ENCODE measurements at regions not wholly inside any gene's neighbourhood (a gene's known extent, or its start where the extent isn't known, plus 50 kb on each side); places are given as distances from the start of the nearest gene placed in this dataset.

GRCh38 chr6:132179955-132180354 is 221.3 kb downstream of the MOXD1 start:
- Mint-ChIP-seq H3K4me1 (ENCODE audit: low read depth) (no peaks in the 10 kb centered on the region), H3K4me3 (no peak overlapping the region), H3K36me3 (ENCODE audit: low read depth) (peaks cover 60% of the 10 kb centered on the region), H3K27me3 (ENCODE audit: insufficient read depth) (no peaks in the 10 kb centered on the region; the same call in none of the 2 replicates), H3K27ac (no peak overlapping the region), H3K9me3 (peaks cover 42% of the 10 kb centered on the region)
- TF ChIP-seq, protein P1, sequence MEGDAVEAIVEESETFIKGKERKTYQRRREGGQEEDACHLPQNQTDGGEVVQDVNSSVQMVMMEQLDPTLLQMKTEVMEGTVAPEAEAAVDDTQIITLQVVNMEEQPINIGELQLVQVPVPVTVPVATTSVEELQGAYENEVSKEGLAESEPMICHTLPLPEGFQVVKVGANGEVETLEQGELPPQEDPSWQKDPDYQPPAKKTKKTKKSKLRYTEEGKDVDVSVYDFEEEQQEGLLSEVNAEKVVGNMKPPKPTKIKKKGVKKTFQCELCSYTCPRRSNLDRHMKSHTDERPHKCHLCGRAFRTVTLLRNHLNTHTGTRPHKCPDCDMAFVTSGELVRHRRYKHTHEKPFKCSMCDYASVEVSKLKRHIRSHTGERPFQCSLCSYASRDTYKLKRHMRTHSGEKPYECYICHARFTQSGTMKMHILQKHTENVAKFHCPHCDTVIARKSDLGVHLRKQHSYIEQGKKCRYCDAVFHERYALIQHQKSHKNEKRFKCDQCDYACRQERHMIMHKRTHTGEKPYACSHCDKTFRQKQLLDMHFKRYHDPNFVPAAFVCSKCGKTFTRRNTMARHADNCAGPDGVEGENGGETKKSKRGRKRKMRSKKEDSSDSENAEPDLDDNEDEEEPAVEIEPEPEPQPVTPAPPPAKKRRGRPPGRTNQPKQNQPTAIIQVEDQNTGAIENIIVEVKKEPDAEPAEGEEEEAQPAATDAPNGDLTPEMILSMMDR (IDR thresholded peaks at IDR 0.05), result no peak
- DNase-seq, result no peak

GRCh38 chr6:132174919-132175318 is 223.7 kb upstream of the CCN2 start:
- Mint-ChIP-seq H3K27me3 (ENCODE audit: insufficient read depth) (no peaks in the 10 kb centered on the region; the same call in 1 of the 2 replicates), H3K27ac (no peak overlapping the region), H3K4me1 (ENCODE audit: low read depth) (no peaks in the 10 kb centered on the region), H3K4me3 (no peak overlapping the region), H3K9me3 (peaks cover 43% of the 10 kb centered on the region), H3K36me3 (ENCODE audit: low read depth) (peaks cover 45% of the 10 kb centered on the region)
- DNase-seq, result no peak
- TF ChIP-seq, protein P1 (IDR thresholded peaks at IDR 0.05), result no peak

- Mint-ChIP-seq H3K4me3 (no peak overlapping the region), H3K27me3 (ENCODE audit: insufficient read depth) (no peaks in the 10 kb centered on the region), H3K36me3 (ENCODE audit: low read depth) (peaks cover 9% of the 10 kb centered on the region), H3K9me3 (peaks cover 7% of the 10 kb centered on the region), H3K27ac (no peak overlapping the region), H3K4me1 (ENCODE audit: low read depth) (no peaks in the 10 kb centered on the region)
- DNase-seq, result no peak
- TF ChIP-seq, protein P1 (IDR thresholded peaks at IDR 0.05), result no peak
These were observed 217.8 kb upstream of the CCN2 start for GRCh38 chr6:132168961-132169360.

DNA sequence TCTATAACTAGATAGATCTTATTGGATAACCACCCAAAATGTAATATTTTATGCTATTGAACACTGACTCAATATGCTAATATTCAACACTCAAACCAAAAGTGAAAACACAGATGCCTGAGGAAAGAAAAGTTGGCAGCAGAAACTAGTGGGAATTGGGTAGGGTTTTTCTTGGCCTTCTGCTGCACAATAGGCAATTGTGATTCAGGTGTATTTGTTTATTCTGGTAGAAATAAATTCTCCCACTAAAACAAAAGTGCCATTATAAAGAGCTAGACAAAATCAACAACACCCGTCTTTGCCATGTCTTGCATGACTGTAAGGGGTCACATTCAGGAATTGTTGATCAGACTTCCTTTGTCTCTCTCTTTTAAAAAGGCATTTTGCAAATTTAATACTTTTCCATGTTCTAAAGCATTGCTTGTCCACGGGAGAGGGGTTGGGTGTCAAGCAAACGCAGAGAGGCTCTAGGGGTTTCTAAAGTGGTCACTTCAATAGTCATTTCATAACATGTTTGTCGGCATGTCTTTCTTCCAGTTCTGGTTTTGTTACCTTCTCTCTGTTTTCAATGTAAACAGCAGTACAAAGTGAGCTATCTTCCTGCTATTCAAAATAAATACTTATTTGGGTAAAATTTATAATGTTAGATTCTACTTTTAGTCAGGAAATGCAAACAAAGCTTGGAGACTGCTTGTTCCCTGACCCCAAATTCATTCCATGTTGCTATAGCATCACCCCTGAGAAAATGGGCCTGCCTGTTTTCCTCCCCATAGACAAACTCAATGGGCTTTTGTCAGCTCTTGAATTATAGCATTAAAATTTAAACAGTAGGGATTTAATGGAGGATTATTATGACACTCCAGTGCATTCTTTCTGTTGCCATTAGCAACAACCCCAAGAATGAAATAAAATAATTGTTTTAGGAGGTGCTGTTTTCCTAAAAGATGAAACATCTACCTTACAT is 217.0 kb upstream of the CCN2 start:
- H3K4me3 Mint-ChIP-seq, result no peak overlapping the region
- TF ChIP-seq, protein P1 (IDR thresholded peaks at IDR 0.05), result no peak
- H3K4me1 Mint-ChIP-seq (ENCODE audit: low read depth), result no peaks in the 10 kb centered on the region
- no peak for DNase-seq
- H3K27me3 Mint-ChIP-seq (ENCODE audit: insufficient read depth), result no peaks in the 10 kb centered on the region
- H3K36me3 Mint-ChIP-seq (ENCODE audit: low read depth), result peaks cover 4% of the 10 kb centered on the region
- H3K27ac Mint-ChIP-seq, result no peak overlapping the region
- no peaks in the 10 kb centered on the region; the same call in 1 of the 2 replicates for H3K9me3 Mint-ChIP-seq

DNA sequence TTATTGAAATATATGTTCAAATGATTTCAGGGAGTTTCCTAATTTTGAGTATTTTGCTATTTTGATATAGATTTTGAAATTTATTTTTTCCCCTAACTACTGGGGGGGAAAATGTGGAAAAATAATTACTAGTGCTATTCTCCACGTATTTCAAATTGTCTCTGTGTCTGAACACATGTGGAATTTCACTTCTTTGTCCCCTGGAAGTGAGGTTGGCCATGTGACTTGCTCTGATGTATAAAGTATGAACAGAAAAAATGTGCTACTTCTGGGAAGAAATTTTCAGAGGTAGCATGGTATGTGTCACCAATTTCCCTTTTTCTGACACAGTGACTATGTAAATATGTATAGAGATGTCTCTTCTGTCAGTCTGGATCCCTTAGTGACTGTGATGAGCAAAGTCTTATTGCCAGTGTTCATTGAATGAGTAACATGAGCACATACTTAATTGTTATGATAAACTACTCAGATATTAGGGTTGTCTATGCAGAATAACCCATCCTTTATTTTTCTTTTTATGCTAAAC is 215.4 kb upstream of the CCN2 start:
- H3K27ac Mint-ChIP-seq, result no peak overlapping the region
- TF ChIP-seq, protein P1 (IDR thresholded peaks at IDR 0.05), result no peak
- no peak for DNase-seq
- no peaks in the 10 kb centered on the region for H3K4me1 Mint-ChIP-seq (ENCODE audit: low read depth)
- H3K27me3 Mint-ChIP-seq (ENCODE audit: insufficient read depth), result no peaks in the 10 kb centered on the region
- no peaks in the 10 kb centered on the region for H3K9me3 Mint-ChIP-seq
- peaks cover 4% of the 10 kb centered on the region for H3K36me3 Mint-ChIP-seq (ENCODE audit: low read depth)
- H3K4me3 Mint-ChIP-seq, result no peak overlapping the region

Data from HFFc6 (cell line).